GM19025 (cell line): ENCODE measurements at regions not wholly inside any gene's neighbourhood (a gene's known extent, or its start where the extent isn't known, plus 50 kb on each side); places are given as distances from the start of the nearest gene placed in this dataset.

ENCODE experiments used
- ATAC-seq: cut with Tn5 transposase; IDR thresholded peaks from one replicate; pipeline ENCODE4 v1.9.1; 2021; ENCODE audit warnings: mild to moderate bottlenecking, low read depth, moderate library complexity; ENCODE audit not compliant: unreplicated experiment

GRCh38 chr10:65816536-65816935 lies 1109.3 kb upstream of the LRRTM3 start:
- no peak for ATAC-seq

GRCh38 chr10:65818990-65819389 lies 1106.8 kb upstream of the LRRTM3 start:
- ATAC-seq, result no peak

GRCh38 chr10:65827359-65827758 lies 1098.5 kb upstream of the LRRTM3 start:
- ATAC-seq, result no peak

- ATAC-seq, result no peak
These were observed 1087.0 kb upstream of the LRRTM3 start for GRCh38 chr10:65838811-65839210.

GRCh38 chr10:65843203-65843602 lies 1082.6 kb upstream of the LRRTM3 start:
- ATAC-seq, result no peak

- no peak for ATAC-seq
These were observed 1079.9 kb upstream of the LRRTM3 start for GRCh38 chr10:65845916-65846315.

- no peak for ATAC-seq
These were observed 1079.3 kb upstream of the LRRTM3 start for GRCh38 chr10:65846541-65846940.

GRCh38 chr10:65846949-65847348 lies 1078.9 kb upstream of the LRRTM3 start:
- no peak for ATAC-seq

GRCh38 chr10:65847436-65848230 lies 1078.2 kb upstream of the LRRTM3 start:
- ATAC-seq, result no peak

- ATAC-seq, result no peak
These were observed 1067.0 kb upstream of the LRRTM3 start for GRCh38 chr10:65858841-65859240.

GRCh38 chr10:65861249-65861648 lies 1064.6 kb upstream of the LRRTM3 start:
- no peak for ATAC-seq
